HFF-Myc (cell line): ENCODE measurements at regions not wholly inside any gene's neighbourhood (a gene's known extent, or its start where the extent isn't known, plus 50 kb on each side); places are given as distances from the start of the nearest gene placed in this dataset.

Experiments
- DNase-seq: peaks from one replicate; pipeline ENCODE4 v3.0.0-alpha.2; 2011; ENCODE audit warnings: low read depth; ENCODE audit errors: extremely low read depth
- H3K4me3 ChIP-seq: replicated peaks from 2 replicates; pipeline ENCODE4 v1.5.1; 2011; ENCODE audit warnings: low read depth, mild to moderate bottlenecking, control low read depth, low read length
- CTCF ChIP-seq: IDR thresholded peaks from 2 replicates; pipeline ENCODE4 v1.5.1; 2012; ENCODE audit warnings: mild to moderate bottlenecking, low read depth, low read length, control low read depth; ENCODE audit errors: missing control alignments

GRCh38 chr15:69795601-69796000 is 302.1 kb downstream of the TLE3 start:
- no peak overlapping the region for H3K4me3 ChIP-seq
- DNase-seq = no peak
- no peak for TF ChIP-seq CTCF

GRCh38 chr15:69797051-69797595 is 300.6 kb downstream of the TLE3 start:
- no peak for TF ChIP-seq CTCF
- H3K4me3 ChIP-seq = no peak overlapping the region
- no peak for DNase-seq

- TF ChIP-seq CTCF = no peak
- H3K4me3 ChIP-seq = no peak overlapping the region
- no peak for DNase-seq
Measured at GRCh38 chr15:69797615-69798014, 300.1 kb downstream of the TLE3 start.

GRCh38 chr15:69798481-69799250 is 299.1 kb downstream of the TLE3 start:
- DNase-seq = no peak
- H3K4me3 ChIP-seq = no peak overlapping the region
- no peak for TF ChIP-seq CTCF

GRCh38 chr15:69801144-69801543 is 296.6 kb downstream of the TLE3 start:
- no peak overlapping the region for H3K4me3 ChIP-seq
- DNase-seq = no peak
- TF ChIP-seq CTCF = no peak

- DNase-seq = no peak
- no peak overlapping the region for H3K4me3 ChIP-seq
- TF ChIP-seq CTCF = no peak
Measured at GRCh38 chr15:69802432-69802831, 295.3 kb downstream of the TLE3 start.

GRCh38 chr15:69804786-69805185 is 292.9 kb downstream of the TLE3 start:
- TF ChIP-seq CTCF = no peak
- DNase-seq = no peak
- no peak overlapping the region for H3K4me3 ChIP-seq
